ENCODE measurements at regions not wholly inside any gene's neighbourhood (a gene's known extent, or its start where the extent isn't known, plus 50 kb on each side); places are given as distances from the start of the nearest gene placed in this dataset.

- DNase-seq (ENCODE audit: low read depth in 2 of 2), result no peak
Observed at GRCh38 chr7:21218155-21218554, 209.7 kb upstream of the SP4 start.

GRCh38 chr7:21221130-21221529 is 206.8 kb upstream of the SP4 start:
- DNase-seq (ENCODE audit: low read depth in 2 of 2), result no peak

- DNase-seq (ENCODE audit: low read depth in 2 of 2), result no peak
Observed at GRCh38 chr7:21238400-21239116, 189.3 kb upstream of the SP4 start.

GRCh38 chr7:21243265-21243664 is 184.6 kb upstream of the SP4 start:
- no peak for DNase-seq (ENCODE audit: low read depth in 2 of 2)

GRCh38 chr7:21251151-21251800 is 176.6 kb upstream of the SP4 start:
- DNase-seq (ENCODE audit: low read depth in 2 of 2), result no peak

GRCh38 chr7:21253740-21254687 is 173.9 kb upstream of the SP4 start:
- DNase-seq (ENCODE audit: low read depth in 2 of 2), result peak; percentile 14 to 20

- no peak for DNase-seq (ENCODE audit: low read depth in 2 of 2)
Observed at GRCh38 chr7:21256310-21256877, 171.5 kb upstream of the SP4 start.

GRCh38 chr7:21260939-21261338 is 166.9 kb upstream of the SP4 start:
- no peak for DNase-seq (ENCODE audit: low read depth in 2 of 2)

- DNase-seq (ENCODE audit: low read depth in 2 of 2), result peak; percentile 7 to 13
Observed at GRCh38 chr7:21261627-21262594, 166.0 kb upstream of the SP4 start.

GRCh38 chr7:21269021-21269420 is 158.9 kb upstream of the SP4 start:
- no peak for DNase-seq (ENCODE audit: low read depth in 2 of 2)

GRCh38 chr7:21276471-21277035 is 151.3 kb upstream of the SP4 start:
- DNase-seq (ENCODE audit: low read depth in 2 of 2), result no peak

- DNase-seq (ENCODE audit: low read depth in 2 of 2), result no peak
Observed at GRCh38 chr7:21278944-21279343, 148.9 kb upstream of the SP4 start.

- no peak for DNase-seq (ENCODE audit: low read depth in 2 of 2)
Observed at GRCh38 chr7:21281193-21281592, 146.7 kb upstream of the SP4 start.

- DNase-seq (ENCODE audit: low read depth in 2 of 2), result no peak
Observed at GRCh38 chr7:21293771-21294170, 134.1 kb upstream of the SP4 start.

GRCh38 chr7:21299766-21300165 is 128.1 kb upstream of the SP4 start:
- DNase-seq (ENCODE audit: low read depth in 2 of 2), result no peak

- no peak for DNase-seq (ENCODE audit: low read depth in 2 of 2)
Observed at GRCh38 chr7:21300692-21301091, 127.2 kb upstream of the SP4 start.

- DNase-seq (ENCODE audit: low read depth in 2 of 2), result no peak
Observed at GRCh38 chr7:21304808-21305375, 123.0 kb upstream of the SP4 start.

GRCh38 chr7:21305455-21306235 is 122.2 kb upstream of the SP4 start:
- no peak for DNase-seq (ENCODE audit: low read depth in 2 of 2)

- no peak for DNase-seq (ENCODE audit: low read depth in 2 of 2)
Observed at GRCh38 chr7:21314954-21315353, 112.9 kb upstream of the SP4 start.
